ENCODE measurements at regions not wholly inside any gene's neighbourhood (a gene's known extent, or its start where the extent isn't known, plus 50 kb on each side); places are given as distances from the start of the nearest gene placed in this dataset.

GRCh38 chr7:38057829-38058228 is 120.2 kb upstream of the STARD3NL start:
- no peak for TF ChIP-seq CTCF (IDR thresholded peaks at IDR 0.05; ENCODE audit: low read depth, low read length, missing control alignments)
- Histone ChIP-seq H3K27ac (no peak overlapping the region), H3K36me3 (replicated peaks) (no peaks in the 10 kb centered on the region), H3K4me3 (ENCODE audit: low read depth, low read length) (no peak overlapping the region), H3K27me3 (replicated peaks) (no peaks in the 10 kb centered on the region)
- no peak for DNase-seq
- in situ Hi-C loops (cut with HindIII; ENCODE audit: low pct_ligation_motif_present, low sequenced_read_pairs) = no loop called here

DNA sequence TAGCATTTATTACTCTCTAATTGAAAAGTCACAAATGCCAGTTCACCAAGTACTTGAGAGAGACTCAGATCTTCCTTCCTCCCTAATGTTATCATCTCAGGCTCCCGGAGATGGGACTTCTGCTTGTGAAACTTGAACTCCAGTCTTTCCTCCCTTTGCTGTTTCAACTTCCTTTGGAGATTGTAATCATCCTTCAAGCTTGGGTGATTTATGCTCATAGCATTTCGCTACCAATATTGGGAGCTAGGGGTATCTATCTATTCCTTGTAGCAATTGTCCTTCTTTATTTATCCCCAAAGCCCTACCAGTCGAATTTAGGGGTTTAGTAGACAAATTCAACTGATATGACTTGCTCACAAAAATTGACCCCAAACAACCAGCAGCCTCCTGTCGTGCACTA is 117.9 kb upstream of the STARD3NL start:
- in situ Hi-C loops (cut with HindIII; ENCODE audit: low pct_ligation_motif_present, low sequenced_read_pairs) = no loop called here
- Histone ChIP-seq H3K4me3 (ENCODE audit: low read depth, low read length) (no peak overlapping the region), H3K36me3 (replicated peaks) (no peaks in the 10 kb centered on the region), H3K27ac (no peak overlapping the region), H3K27me3 (replicated peaks) (no peaks in the 10 kb centered on the region)
- no peak for TF ChIP-seq CTCF (IDR thresholded peaks at IDR 0.05; ENCODE audit: low read depth, low read length, missing control alignments)
- no peak for DNase-seq

DNA sequence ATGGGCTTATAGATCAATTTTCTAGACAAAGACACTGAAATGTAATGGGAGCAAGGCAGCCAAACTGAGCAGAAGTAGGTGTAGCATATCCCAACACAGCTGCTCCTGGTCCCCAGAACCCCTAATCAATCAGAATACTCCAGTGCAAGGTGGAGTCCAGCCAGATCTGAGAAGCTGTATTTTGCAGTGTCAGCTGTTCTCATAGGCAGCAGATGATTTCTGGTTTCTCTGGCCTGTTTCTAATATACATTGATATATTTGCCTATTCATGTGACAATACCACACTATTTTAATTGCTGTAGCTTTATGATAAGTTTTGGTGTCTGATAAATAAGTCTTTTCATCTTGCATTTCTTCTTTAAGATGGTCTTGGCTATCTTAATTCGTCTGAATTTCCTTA is 117.4 kb upstream of the STARD3NL start:
- Histone ChIP-seq H3K27me3 (replicated peaks) (no peaks in the 10 kb centered on the region), H3K27ac (no peak overlapping the region), H3K36me3 (replicated peaks) (no peaks in the 10 kb centered on the region), H3K4me3 (ENCODE audit: low read depth, low read length) (no peak overlapping the region)
- in situ Hi-C loops (cut with HindIII; ENCODE audit: low pct_ligation_motif_present, low sequenced_read_pairs) = no loop called here
- no peak for TF ChIP-seq CTCF (IDR thresholded peaks at IDR 0.05; ENCODE audit: low read depth, low read length, missing control alignments)
- DNase-seq = no peak

GRCh38 chr7:38066391-38066790 is 111.7 kb upstream of the STARD3NL start:
- no peak for TF ChIP-seq CTCF (IDR thresholded peaks at IDR 0.05; ENCODE audit: low read depth, low read length, missing control alignments)
- no peaks in the 10 kb centered on the region for H3K27me3 ChIP-seq (replicated peaks)

DNA sequence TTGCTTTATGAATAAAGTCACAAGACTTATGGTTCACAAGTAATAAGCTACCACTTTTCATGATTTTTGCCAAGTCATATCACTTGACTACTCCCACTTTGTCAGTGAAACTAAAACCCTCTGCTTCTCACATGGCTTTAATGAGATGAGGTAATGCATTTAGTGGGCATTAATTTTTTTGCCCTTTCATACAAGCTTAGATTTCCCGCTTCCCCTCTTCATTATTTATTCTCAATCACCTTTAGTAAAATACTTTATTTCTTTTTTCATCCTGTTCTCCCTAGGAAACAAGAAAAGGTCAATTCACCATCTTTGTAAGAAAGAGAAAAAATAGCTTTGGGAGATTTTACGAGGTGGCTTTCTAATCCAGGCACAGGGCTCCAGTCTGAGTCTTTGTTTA is 109.6 kb upstream of the STARD3NL start:
- no peak overlapping the region for H3K4me3 ChIP-seq (ENCODE audit: low read depth, low read length)
- no peak for TF ChIP-seq CTCF (IDR thresholded peaks at IDR 0.05; ENCODE audit: low read depth, low read length, missing control alignments)
- DNase-seq = no peak
- no peaks in the 10 kb centered on the region for H3K36me3 ChIP-seq (replicated peaks)
- no peaks in the 10 kb centered on the region for H3K27me3 ChIP-seq (replicated peaks)
- in situ Hi-C loops (cut with HindIII; ENCODE audit: low pct_ligation_motif_present, low sequenced_read_pairs) = no loop called here
- H3K27ac ChIP-seq = no peak overlapping the region

More at GRCh38 chr7:38066391-38066790, 111.7 kb upstream of the STARD3NL start:
- H3K36me3 ChIP-seq (replicated peaks) = no peaks in the 10 kb centered on the region
- no peak overlapping the region for H3K27ac ChIP-seq
- in situ Hi-C loops (cut with HindIII; ENCODE audit: low pct_ligation_motif_present, low sequenced_read_pairs) = no loop called here
- H3K4me3 ChIP-seq (ENCODE audit: low read depth, low read length) = no peak overlapping the region
- DNase-seq = no peak

DNA sequence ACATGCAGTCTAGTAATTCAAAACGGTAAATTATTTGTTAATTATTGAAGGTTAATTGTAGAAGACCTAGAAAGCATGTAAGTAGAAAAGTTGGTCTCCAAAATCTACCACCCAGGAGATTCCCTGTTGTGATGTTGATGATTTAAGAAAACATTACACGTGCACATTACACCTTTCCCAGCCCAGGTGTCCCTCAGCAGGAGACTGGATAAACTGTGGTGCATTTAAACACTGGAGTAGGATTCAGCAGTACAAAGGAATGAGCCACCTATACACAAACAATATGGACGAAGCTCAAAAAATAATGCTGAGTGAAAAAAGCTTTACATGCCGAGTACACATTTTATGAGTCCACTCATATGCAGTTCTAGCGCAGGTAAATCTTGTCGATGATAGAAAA is 109.0 kb upstream of the STARD3NL start:
- in situ Hi-C loops (cut with HindIII; ENCODE audit: low pct_ligation_motif_present, low sequenced_read_pairs) = no loop called here
- H3K36me3 ChIP-seq (replicated peaks) = no peaks in the 10 kb centered on the region

More for the DNA sequence above, 109.0 kb upstream of the STARD3NL start:
- Histone ChIP-seq H3K27me3 (replicated peaks) (no peaks in the 10 kb centered on the region), H3K27ac (no peak overlapping the region), H3K4me3 (ENCODE audit: low read depth, low read length) (no peak overlapping the region)
- TF ChIP-seq CTCF (IDR thresholded peaks at IDR 0.05; ENCODE audit: low read depth, low read length, missing control alignments) = no peak
- no peak for DNase-seq

Data from brain microvascular endothelial cell (primary cell).